Stimulated activated CD8-positive, alpha-beta memory T cell treated with anti-CD3 and anti-CD28 coated beads, Interleukin-15, amount 100 ng/mL, for 48 hours (primary cell): ENCODE measurements at regions not wholly inside any gene's neighbourhood (a gene's known extent, or its start where the extent isn't known, plus 50 kb on each side); places are given as distances from the start of the nearest gene placed in this dataset.

Experiments
- DNase-seq, 2 donors: peaks; one replicate each; pipeline ENCODE4 v3.0.0-alpha.2; 2020; ENCODE audit warnings: low read depth in 2 of 2

DNA sequence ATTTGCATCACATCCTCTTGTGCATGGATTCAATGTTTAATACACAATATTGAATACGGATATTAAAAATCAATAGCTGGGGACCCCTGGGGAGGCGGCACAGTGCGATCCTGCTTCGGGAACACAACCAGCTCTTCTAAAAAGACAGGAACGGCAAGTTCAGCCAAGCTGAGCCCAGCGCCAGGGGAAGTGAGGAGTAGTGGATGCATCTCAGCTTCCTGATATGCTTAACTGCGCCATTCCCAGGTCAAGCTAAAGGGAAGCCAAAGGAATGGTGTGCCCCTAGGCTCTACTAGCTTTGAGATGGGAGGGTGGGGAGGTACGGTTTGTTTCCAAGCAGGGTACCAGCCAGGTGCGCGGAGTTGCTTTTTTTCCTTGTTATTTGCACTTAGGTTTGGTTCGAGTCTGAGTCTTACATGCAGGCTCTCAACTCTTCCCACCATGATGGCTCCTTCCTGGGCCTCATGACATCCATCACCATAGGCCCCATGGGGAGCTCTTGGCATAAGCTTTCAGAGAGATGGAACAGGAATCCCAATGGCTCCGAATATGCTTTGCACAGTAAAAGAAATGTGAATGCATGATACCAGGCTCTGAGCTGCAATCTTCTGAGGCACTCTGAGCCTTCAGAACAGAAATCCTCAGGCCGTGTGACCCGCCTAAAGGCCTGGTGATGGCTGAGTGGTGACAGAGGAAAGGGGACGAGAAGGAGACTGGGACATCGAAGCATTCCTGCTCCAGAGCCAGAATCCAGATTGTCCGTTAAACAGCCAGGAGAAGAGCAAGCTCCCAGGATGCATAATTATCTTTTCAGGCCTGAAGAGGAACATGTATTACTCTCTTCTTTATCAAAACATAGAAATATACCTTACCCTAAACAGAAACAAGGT is 51.8 kb upstream of the BCOR start:
- DNase-seq, result no peak

DNA sequence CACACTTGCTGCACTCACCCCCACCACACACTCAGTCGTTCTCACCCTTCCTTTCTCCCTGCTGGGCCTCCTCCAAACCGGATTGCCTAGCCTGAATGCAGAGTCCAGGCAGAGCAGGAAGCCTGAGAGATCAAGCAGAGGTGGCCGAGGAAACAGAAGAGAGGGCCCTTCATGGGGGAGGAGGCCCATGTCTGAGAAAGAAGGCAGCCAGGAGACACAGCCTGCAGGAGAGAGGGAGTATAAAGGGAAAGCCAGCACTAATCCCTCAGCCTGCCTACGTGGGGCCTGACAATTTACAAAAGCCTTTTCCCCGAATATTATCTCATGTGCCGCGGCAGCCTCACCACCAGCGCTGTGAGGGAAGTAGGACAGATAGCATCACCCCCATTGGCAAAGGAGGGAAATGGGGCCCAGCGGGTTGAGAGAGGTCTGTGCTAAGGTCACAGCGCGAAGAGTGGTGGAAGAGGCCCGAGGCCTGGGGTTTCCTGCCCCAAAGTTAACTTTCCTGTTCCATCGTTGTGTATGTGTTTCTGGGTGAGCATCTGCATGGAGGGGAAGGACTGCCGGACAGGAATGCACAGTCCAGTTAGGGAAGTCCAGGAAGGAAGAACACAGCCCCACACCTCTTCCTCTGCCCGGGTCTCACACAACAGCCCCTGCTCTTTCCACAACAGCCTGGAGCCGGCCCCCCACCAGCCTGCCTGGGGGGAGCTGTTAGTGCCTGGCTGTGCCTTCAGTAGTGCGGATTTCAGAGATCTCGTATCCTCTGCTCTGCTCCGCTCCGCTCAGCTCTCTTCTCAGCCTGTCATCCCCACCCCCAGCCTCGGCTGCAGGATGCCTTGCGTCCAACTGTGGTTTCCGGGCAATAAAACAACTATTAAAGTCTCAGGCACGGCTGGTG is 50.9 kb upstream of the BCOR start:
- no peak for DNase-seq

DNA sequence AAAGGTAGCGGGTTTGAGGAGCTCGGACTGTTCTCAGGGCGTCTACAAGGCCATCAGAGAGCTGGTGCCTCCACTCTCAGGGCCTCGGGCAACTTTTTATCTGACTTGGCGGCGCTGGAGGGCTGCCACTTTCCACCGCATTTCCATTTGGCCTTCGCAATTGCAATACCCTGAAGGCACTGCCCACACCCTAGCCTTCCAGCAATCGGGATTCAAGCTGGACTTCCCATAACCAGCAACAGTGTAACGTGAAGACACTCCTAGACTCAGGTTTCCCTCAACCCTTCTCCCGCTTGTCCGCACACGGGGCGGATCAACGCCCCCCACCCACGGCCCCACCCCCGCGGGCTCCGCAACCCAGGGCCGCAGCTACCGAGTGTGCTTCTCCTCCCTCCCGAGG is 50.2 kb upstream of the BCOR start:
- DNase-seq, result no peak
